Stomach (tissue), 4 donors: ENCODE measurements at regions not wholly inside any gene's neighbourhood (a gene's known extent, or its start where the extent isn't known, plus 50 kb on each side); places are given as distances from the start of the nearest gene placed in this dataset.

Experiments used
- EP300 ChIP-seq: sonication (generic); formaldehyde crosslinking; IDR thresholded peaks from one replicate; pipeline ENCODE4 v1.6.1; 2017; ENCODE audit warnings: antibody characterized with exemption
- POLR2A ChIP-seq, 4 donors: fragments of 450-650 bp; IDR thresholded peaks; one replicate each; pipeline ENCODE4 v1.6.1; 2016; ENCODE audit warnings: antibody characterized with exemption in 4 of 4, control low read depth in 2 of 4, mild to moderate bottlenecking in 1 of 4, moderate library complexity in 1 of 4
- TF ChIP-seq, protein P1 (sequence below), 7 experiments: fragments of 450-650 bp in 4 of 7; fragments of 200-600 bp in 3 of 7; sonication (generic) in 3 of 7; IDR thresholded peaks; one replicate each; pipeline ENCODE4 v1.5.1; 2016 to 2019; ENCODE audit warnings: antibody characterized with exemption in 7 of 7, control low read depth in 2 of 7, mild to moderate bottlenecking in 1 of 7

DNA sequence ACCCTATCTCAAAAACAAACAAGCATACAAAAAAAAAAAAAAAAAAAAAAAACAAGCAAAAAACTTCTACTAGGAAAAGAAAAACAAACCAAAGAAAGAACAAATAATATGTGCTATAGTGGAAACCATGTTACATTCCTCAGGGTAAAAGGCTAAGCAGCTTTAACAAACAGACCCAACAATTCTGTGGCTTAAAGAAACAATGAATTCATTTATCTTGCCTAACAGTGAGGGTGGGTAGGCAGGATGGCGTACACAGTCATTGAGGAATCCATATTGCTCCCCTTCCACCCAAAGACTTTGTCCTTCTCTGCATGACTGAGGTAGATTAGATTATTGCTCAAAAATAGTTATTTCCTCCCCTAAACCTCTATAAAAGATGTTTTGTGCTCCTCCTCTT lies 63.1 kb upstream of the ITGA6 start:
- TF ChIP-seq, protein P1, sequence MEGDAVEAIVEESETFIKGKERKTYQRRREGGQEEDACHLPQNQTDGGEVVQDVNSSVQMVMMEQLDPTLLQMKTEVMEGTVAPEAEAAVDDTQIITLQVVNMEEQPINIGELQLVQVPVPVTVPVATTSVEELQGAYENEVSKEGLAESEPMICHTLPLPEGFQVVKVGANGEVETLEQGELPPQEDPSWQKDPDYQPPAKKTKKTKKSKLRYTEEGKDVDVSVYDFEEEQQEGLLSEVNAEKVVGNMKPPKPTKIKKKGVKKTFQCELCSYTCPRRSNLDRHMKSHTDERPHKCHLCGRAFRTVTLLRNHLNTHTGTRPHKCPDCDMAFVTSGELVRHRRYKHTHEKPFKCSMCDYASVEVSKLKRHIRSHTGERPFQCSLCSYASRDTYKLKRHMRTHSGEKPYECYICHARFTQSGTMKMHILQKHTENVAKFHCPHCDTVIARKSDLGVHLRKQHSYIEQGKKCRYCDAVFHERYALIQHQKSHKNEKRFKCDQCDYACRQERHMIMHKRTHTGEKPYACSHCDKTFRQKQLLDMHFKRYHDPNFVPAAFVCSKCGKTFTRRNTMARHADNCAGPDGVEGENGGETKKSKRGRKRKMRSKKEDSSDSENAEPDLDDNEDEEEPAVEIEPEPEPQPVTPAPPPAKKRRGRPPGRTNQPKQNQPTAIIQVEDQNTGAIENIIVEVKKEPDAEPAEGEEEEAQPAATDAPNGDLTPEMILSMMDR (IDR thresholded peaks at IDR 0.05): no peak
- TF ChIP-seq POLR2A (IDR thresholded peaks at IDR 0.05) (no peak), EP300 (no peak)
